Natural killer cell treated with Interleukin-12 subunit alpha and Interleukin-12 subunit beta and Interleukin-15 and Interleukin-18, amount 100 ng/mL, for 72 hours (primary cell): ENCODE measurements at regions not wholly inside any gene's neighbourhood (a gene's known extent, or its start where the extent isn't known, plus 50 kb on each side); places are given as distances from the start of the nearest gene placed in this dataset.
"Not testable (repeated sequence)": the region's sequence is repeated elsewhere in the genome, so short reads cannot be mapped to it uniquely, and the experiment has no call there.

Source experiments
- ATAC-seq, 2 donors: fragments of 150-1000 bp; cut with Tn5 transposase in 1 of 2; sonication (Bioruptor Pico), chemical (Tn5 transposase) in 1 of 2; 2 replicates each; pipeline ENCODE4 v1.10.0; 2021
- DNase-seq: peaks from one replicate; pipeline ENCODE4 v3.0.0; 2022; ENCODE audit warnings: low spot score
- H3K27ac Mint-ChIP-seq, 2 donors: 1 replicate in 1 of 2; 2 replicates in 1 of 2; pipeline ENCODE4 v1.8.0; 2022; ENCODE audit warnings: mixed read lengths in 2 of 2, mild to moderate bottlenecking in 1 of 2, moderate library complexity in 1 of 2
- H3K27me3 Mint-ChIP-seq, 2 donors: 1 replicate in 1 of 2; 2 replicates in 1 of 2; pipeline ENCODE4 v1.8.0; 2022; ENCODE audit warnings: mixed read lengths in 2 of 2
- H3K36me3 Mint-ChIP-seq: one replicate; pipeline ENCODE4 v1.8.0; 2022; ENCODE audit warnings: mixed read lengths
- H3K4me1 Mint-ChIP-seq, 2 donors: 1 replicate in 1 of 2; 2 replicates in 1 of 2; pipeline ENCODE4 v1.8.0; 2022; ENCODE audit warnings: low read depth in 2 of 2, mixed read lengths in 2 of 2, mild to moderate bottlenecking in 1 of 2
- H3K4me3 Mint-ChIP-seq: one replicate; pipeline ENCODE4 v1.8.0; 2022; ENCODE audit warnings: mixed read lengths
- H3K9me3 Mint-ChIP-seq: 2 replicates; pipeline ENCODE4 v1.8.0; 2022; ENCODE audit warnings: mixed read lengths

DNA sequence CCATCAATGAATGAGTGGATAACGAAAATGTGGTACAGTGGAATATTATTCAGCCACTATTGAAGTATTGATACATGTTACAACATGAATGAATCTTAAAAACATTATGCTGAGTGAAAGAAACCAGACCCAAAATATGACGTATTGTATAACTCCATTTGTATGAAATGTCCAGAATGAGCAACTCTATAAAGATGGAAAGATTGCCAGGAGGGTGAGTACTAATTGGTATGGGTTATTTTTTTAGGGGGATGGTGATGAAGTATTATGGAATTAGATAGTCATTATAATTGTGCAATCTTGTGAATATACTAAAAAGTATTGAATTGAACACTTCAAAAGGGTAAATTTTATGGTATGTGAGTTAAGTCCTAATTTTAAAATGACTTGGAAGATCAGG is 278.6 kb downstream of the SIPA1L2 start:
- H3K27me3 Mint-ChIP-seq: peaks cover 19 to 21% of the 10 kb centered on the region in 2 donors
- DNase-seq (no peak), ATAC-seq (no peak)
- H3K9me3 Mint-ChIP-seq: no peaks in the 10 kb centered on the region
- no peak overlapping the region for H3K4me3 Mint-ChIP-seq
- no peak overlapping the region for H3K27ac Mint-ChIP-seq
- H3K36me3 Mint-ChIP-seq: no peaks in the 10 kb centered on the region
- H3K4me1 Mint-ChIP-seq: no peaks in the 10 kb centered on the region

DNA sequence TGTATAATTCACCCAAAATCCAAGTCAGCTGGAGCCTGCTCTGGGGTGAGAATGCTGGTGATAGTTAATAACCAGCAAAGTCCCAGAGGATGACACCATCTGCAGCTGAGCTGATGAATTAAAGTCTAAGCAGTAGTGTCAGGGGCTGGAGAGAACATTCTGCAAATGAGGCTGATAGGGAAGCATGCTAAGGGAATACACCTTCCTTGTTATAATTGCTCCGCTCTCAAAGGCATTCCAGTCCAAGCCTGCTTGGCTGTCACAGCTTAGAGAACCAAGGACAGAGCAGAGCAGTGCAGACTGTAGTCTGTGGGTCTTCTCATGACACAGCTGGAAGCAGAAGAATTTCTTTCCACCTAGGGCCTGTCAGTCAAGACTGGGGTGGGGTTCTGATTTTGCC is 283.1 kb downstream of the SIPA1L2 start:
- peak in 1 of 2 donors; percentile 11 for ATAC-seq
- Mint-ChIP-seq H3K36me3 (no peaks in the 10 kb centered on the region), H3K4me3 (no peak overlapping the region), H3K27ac (no peak overlapping the region), H3K9me3 (no peaks in the 10 kb centered on the region), H3K4me1 (no peaks in the 10 kb centered on the region), H3K27me3 (peaks cover 2 to 18% of the 10 kb centered on the region in 2 donors)
- no peak for DNase-seq

DNA sequence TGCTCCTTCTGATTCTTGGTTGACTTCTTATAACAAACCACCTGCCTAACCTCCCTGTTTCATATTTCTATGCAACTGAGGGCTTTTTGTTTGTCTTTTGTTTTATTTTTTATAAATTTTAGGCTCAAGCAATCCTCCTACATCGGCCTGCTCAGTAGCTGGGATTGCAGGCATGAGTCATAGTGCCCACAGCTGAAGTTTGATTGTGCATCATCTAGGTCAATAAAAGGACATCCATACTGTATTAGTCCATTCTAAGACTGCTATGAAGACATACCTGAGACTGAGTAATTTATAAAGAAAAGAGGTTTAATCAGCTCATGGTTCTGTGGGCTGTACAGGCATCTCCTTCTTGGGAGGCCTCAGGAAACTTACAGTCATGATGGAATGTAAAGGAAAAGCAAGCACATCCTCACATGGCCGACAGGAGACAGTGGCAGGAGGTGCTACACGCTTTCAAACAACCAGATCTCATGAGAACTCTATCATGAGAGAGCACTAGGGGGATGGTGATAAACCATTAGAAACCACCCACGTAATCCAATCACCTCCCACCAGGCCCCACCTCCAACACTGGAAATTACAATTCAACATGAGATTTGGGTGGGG is 285.0 kb downstream of the SIPA1L2 start:
- Mint-ChIP-seq H3K27ac (no peak overlapping the region), H3K4me3 (no peak overlapping the region), H3K4me1 (no peaks in the 10 kb centered on the region), H3K27me3 (peaks cover 0 to 23% of the 10 kb centered on the region in 2 donors), H3K36me3 (no peaks in the 10 kb centered on the region), H3K9me3 (no peaks in the 10 kb centered on the region)
- no peak for DNase-seq
- no peak for ATAC-seq

DNA sequence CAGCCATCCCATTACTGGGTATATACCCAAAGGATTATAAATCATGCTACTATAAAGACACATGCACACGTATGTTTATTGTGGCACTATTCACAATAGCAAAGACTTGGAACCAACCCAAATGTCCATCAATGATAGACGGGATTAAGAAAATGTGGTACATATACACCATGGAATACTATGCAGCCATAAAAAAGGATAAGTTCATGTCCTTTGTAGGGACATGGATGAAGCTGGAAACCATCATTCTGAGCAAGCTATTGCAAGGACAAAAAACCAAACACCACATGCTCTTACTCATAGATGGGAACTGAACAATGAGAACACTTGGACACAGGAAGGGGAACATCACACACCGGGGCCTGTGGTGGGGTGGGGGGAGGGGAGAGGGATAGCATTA is 285.7 kb downstream of the SIPA1L2 start:
- not testable (repeated sequence) for H3K4me3 Mint-ChIP-seq, ATAC-seq, DNase-seq, H3K36me3 Mint-ChIP-seq, H3K27ac Mint-ChIP-seq, H3K9me3 Mint-ChIP-seq, H3K4me1 Mint-ChIP-seq
- H3K27me3 Mint-ChIP-seq: peaks cover 0 to 21% of the 10 kb centered on the region in 2 donors

DNA sequence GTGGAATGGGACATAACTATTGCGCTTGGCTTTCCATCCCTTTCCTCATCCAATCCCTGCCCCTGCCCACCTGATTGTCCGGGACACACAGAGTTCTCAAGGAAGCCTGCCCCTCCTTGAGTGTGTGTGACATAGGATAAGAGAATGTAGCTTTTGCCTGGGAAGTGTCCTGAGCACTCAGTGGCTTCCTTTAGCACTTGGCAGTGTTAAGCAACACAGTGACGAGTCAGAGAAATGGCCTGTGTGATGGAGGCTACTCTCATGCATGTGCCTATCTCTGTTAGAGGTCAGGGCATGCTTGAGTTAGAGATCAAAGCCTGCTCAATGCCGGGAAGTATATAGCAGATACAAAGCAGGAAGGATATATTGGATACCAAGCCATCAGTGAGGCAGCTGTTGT is 289.5 kb downstream of the SIPA1L2 start:
- H3K4me3 Mint-ChIP-seq: no peak overlapping the region
- no peaks in the 10 kb centered on the region for H3K9me3 Mint-ChIP-seq
- H3K36me3 Mint-ChIP-seq: no peaks in the 10 kb centered on the region
- no peak for DNase-seq
- peaks cover 17 to 23% of the 10 kb centered on the region in 2 donors for H3K27me3 Mint-ChIP-seq
- ATAC-seq: no peak
- no peaks in the 10 kb centered on the region for H3K4me1 Mint-ChIP-seq
- no peak overlapping the region for H3K27ac Mint-ChIP-seq

DNA sequence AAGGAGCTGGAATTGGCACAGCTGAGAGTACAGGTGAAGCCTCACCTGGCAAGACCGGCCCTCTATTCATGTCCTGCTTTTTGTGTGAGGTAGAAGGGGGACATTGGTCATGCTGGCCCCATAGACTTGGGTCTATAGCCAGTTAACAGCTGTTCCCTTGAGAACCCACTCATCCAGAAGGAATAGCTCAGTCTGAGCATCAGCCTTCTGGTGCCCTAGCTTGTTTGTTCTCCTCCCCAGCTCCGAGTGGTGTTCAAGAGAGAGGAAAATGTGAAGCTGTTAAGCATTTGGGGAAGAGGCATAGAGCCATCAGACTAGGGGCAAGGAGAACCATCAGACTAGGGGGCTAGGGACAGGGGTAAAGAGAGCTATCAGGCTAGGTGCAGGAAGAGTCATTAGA is 290.9 kb downstream of the SIPA1L2 start:
- Mint-ChIP-seq H3K27ac (no peak overlapping the region), H3K9me3 (no peaks in the 10 kb centered on the region), H3K4me3 (no peak overlapping the region), H3K36me3 (no peaks in the 10 kb centered on the region), H3K27me3 (peaks cover 17 to 26% of the 10 kb centered on the region in 2 donors), H3K4me1 (no peaks in the 10 kb centered on the region)
- no peak for ATAC-seq
- no peak for DNase-seq

DNA sequence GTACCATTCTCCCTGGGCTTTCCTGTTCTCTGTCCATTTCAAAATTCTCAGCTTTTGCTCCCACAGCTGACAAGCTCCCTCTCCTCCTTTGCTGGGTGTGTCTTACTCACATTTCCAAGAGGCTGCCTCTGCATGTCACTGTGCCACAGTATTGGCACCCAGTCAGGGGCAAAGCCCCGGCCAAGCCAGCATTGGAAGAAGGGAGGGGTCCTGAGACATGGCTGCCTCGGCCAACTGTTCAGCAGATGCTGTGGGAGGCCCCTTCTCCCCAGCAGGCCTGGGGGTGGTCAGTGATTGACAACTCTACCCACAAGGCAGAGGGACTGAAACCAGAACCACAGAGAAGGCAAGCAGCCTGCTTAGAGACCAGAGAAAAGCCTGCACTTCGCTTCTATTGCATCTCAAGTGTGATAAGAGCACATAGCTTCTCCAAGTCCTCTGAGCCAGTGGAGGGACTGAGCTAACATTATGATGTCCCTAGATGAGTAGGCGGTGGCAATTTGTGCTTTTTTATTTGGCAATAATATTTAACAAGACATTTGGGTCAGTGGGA is 294.1 kb downstream of the SIPA1L2 start:
- Mint-ChIP-seq H3K36me3 (no peaks in the 10 kb centered on the region), H3K4me3 (no peak overlapping the region), H3K27me3 (peaks cover 21 to 26% of the 10 kb centered on the region in 2 donors), H3K9me3 (no peaks in the 10 kb centered on the region), H3K4me1 (no peaks in the 10 kb centered on the region), H3K27ac (no peak overlapping the region)
- ATAC-seq (no peak), DNase-seq (no peak)

DNA sequence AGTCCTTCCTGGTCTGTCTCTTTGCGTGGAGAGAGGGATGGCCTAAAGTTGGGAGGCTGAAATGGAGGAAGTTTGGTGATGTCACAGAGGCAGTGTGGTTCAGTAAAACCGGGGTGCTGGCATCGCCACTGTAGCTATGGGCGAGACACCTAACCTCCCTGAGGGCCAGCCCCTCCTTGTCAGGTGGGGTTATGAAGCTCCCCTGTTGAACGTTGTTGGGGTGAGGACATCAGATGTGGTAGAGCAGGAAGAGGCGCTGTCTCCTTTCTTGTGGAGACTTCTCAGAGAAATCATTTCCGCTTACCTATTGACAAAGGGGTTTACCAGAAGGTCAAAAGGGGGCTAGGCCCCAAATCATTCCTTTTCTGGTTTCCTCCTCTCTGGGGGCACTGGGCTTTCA is 294.7 kb downstream of the SIPA1L2 start:
- H3K36me3 Mint-ChIP-seq: no peaks in the 10 kb centered on the region
- no peak for DNase-seq
- no peak for ATAC-seq
- peaks cover 17 to 26% of the 10 kb centered on the region in 2 donors for H3K27me3 Mint-ChIP-seq
- H3K9me3 Mint-ChIP-seq: no peaks in the 10 kb centered on the region
- H3K4me1 Mint-ChIP-seq: no peaks in the 10 kb centered on the region
- H3K4me3 Mint-ChIP-seq: no peak overlapping the region
- no peak overlapping the region for H3K27ac Mint-ChIP-seq

DNA sequence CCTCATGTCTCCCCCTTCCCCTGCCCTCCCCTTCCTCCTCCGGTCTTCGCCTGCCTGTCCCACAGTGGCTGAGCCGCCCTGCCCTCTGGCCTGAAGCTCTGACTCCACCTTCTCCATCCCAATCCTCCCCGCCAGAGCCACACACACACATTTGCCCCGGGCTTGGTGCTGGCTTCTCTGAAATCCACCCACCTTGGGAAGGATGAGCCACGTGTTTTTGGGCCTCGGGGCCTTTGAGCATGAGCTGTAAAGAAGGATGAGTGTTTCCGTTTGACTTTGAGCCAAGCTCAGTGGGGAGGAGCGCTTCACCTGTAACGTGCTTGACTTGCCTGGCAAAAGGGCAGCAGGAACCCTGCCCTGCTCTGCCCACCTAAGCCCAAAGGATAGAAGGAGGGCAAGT is 295.1 kb downstream of the SIPA1L2 start:
- Mint-ChIP-seq H3K9me3 (no peaks in the 10 kb centered on the region), H3K36me3 (no peaks in the 10 kb centered on the region), H3K27ac (no peak overlapping the region), H3K4me1 (no peaks in the 10 kb centered on the region), H3K27me3 (peaks cover 18 to 28% of the 10 kb centered on the region in 2 donors), H3K4me3 (no peak overlapping the region)
- ATAC-seq (no peak), DNase-seq (no peak)

DNA sequence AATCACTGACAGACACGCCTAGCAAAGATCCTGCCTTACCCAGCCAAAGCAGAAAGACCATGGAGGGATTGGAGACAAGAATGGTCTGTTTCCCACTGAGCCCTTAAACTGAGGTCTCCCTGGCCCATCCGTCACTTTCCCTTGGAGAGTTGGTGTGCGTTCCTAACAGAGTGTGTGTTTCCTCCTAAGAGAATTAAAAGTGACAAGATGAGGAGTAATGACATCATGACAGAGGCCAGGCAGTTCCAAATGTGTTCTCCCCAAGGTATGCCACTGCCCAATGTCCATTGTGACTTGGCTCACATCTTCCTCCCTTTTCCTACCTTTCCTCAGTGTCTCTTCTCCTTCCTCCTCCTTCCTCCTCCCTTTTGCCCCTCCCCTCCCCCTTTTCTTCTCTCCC is 295.7 kb downstream of the SIPA1L2 start:
- ATAC-seq: no peak
- no peaks in the 10 kb centered on the region for H3K36me3 Mint-ChIP-seq
- H3K4me3 Mint-ChIP-seq: no peak overlapping the region
- H3K27me3 Mint-ChIP-seq: peaks cover 20 to 33% of the 10 kb centered on the region in 2 donors
- no peak for DNase-seq
- no peaks in the 10 kb centered on the region for H3K4me1 Mint-ChIP-seq
- H3K9me3 Mint-ChIP-seq: no peaks in the 10 kb centered on the region
- no peak overlapping the region for H3K27ac Mint-ChIP-seq

DNA sequence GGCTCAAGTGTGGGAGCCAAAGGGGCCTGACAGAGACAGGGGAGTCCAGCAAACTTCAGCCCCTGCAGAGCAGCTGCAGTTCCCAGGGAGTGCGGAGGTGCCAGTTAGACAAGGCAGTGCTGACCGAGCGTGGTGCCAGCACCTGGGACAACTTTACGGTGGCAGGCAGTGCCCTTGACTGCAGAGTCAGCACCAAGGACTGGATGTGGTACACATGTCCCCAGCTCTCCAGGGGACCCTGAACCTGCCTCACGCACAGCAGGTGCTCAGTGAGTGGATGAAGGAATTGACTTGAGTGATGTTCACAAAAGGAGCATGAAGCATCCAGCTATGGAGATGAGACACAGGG is 296.5 kb downstream of the SIPA1L2 start:
- Mint-ChIP-seq H3K36me3 (no peaks in the 10 kb centered on the region), H3K27ac (no peak overlapping the region), H3K27me3 (peaks cover 17 to 33% of the 10 kb centered on the region in 2 donors), H3K4me1 (no peaks in the 10 kb centered on the region), H3K4me3 (no peak overlapping the region), H3K9me3 (no peaks in the 10 kb centered on the region)
- DNase-seq (no peak), ATAC-seq (peak in 1 of 2 donors; percentile 34)

DNA sequence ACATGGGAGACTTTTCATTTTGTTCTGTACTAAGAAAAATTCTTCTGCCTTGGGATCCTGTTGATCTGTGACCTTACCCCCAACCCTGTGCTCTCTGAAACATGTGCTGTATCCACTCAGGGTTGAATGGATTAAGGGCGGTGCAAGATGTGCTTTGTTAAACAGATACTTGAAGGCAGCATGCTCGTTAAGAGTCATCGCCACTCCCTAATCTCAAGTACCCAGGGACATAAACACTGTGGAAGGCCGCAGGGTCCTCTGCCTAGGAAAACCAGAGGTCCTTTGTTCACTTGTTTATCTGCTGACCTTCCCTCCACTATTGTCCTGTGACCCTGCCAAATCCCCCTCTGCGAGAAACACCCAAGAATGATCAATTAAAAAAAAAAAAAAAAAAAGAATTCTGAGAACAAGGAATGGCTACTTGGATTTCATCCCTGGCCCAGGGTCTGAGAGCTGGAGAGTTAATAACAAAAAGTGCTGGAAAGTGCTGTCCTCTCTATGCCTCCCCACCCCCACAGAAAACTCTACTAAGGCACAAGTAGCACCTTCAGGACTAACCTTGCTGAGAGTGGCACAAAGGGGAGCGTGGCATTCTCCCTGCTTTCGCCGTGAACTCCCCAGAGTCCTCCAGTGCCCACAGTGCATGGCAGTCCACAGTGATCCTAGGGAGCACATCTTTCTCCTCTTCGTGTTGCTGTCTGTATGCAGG is 297.1 kb downstream of the SIPA1L2 start:
- not testable (repeated sequence) for ATAC-seq, H3K27ac Mint-ChIP-seq, H3K4me3 Mint-ChIP-seq, DNase-seq, H3K9me3 Mint-ChIP-seq, H3K36me3 Mint-ChIP-seq, H3K4me1 Mint-ChIP-seq
- peaks cover 17 to 29% of the 10 kb centered on the region in 2 donors for H3K27me3 Mint-ChIP-seq

DNA sequence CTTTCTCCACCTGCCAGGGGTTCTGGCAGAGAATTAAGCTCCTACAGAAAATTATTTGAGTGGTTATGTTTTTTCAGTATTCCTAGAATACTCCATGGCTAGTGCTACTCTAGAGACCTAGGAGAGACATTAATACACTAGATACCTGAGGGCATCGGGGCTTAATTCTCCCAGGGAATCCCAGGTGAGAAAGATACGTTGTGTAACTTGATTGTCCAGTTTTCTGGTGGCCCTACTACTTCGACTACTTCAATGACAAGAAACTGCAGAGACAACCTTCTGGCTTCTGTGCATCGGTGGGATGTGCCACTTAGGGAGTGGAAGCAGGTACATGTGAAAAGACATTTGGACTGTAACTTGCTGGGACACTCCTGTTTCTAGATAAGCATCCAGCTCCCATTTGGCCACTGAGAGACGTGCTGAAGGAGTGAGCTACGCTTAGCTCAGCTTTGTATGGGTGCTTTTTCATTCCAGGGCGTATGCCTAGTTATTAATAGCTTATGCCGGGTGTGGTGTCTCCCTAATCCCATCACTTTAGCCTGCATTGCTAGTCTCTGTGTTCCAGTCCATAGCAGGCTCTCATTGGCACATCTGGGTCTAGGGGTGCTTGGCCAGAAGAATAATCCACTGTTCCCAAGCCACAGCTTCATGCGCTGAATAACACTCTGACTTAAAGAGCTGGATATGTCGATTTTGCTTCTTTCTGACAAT is 300.7 kb downstream of the SIPA1L2 start:
- peaks cover 6 to 16% of the 10 kb centered on the region in 2 donors for H3K27me3 Mint-ChIP-seq

DNA sequence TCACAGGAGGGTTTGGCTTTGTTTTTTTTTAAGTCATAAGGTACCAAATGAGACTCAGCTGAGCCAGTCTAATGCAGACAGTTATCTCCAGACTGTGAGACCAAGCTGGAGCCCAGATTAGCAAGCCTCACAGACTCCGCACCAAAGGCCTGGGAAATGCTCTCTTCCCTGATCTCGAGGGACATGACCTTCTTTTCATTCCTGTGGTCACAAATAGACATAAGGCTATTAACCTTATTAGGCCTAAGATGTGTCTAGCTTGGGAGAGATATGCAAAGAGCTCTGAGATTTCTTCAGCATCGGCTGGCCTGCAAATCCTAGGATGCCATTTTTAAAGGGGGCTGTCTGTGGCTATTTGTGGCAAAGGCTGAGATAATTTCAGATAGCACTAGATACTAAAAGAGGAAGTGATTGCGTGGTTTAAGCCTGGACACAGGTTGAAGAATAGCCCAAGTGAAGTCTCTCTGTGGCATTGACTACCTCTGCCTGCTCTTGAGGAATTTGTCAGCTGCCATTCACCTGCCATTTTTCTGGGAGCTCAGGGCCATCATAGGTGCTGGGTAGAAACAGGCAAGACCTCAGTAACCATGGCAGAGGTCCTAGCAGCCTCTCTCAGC is 301.3 kb downstream of the SIPA1L2 start:
- Mint-ChIP-seq H3K4me1 (no peaks in the 10 kb centered on the region), H3K27ac (no peak overlapping the region)

More for the DNA sequence above, 300.7 kb downstream of the SIPA1L2 start:
- no peaks in the 10 kb centered on the region for H3K9me3 Mint-ChIP-seq
- H3K4me1 Mint-ChIP-seq: no peaks in the 10 kb centered on the region
- H3K36me3 Mint-ChIP-seq: no peaks in the 10 kb centered on the region
- H3K4me3 Mint-ChIP-seq: no peak overlapping the region
- no peak for ATAC-seq
- no peak for DNase-seq
- no peak overlapping the region for H3K27ac Mint-ChIP-seq

More for the DNA sequence above, 301.3 kb downstream of the SIPA1L2 start:
- Mint-ChIP-seq H3K9me3 (no peaks in the 10 kb centered on the region), H3K4me3 (no peak overlapping the region), H3K36me3 (no peaks in the 10 kb centered on the region), H3K27me3 (peaks cover 4 to 11% of the 10 kb centered on the region in 2 donors)
- ATAC-seq (peak in 1 of 2 donors; percentile 40), DNase-seq (no peak)
